ENCODE measurements at regions not wholly inside any gene's neighbourhood (a gene's known extent, or its start where the extent isn't known, plus 50 kb on each side); places are given as distances from the start of the nearest gene placed in this dataset.

DNA sequence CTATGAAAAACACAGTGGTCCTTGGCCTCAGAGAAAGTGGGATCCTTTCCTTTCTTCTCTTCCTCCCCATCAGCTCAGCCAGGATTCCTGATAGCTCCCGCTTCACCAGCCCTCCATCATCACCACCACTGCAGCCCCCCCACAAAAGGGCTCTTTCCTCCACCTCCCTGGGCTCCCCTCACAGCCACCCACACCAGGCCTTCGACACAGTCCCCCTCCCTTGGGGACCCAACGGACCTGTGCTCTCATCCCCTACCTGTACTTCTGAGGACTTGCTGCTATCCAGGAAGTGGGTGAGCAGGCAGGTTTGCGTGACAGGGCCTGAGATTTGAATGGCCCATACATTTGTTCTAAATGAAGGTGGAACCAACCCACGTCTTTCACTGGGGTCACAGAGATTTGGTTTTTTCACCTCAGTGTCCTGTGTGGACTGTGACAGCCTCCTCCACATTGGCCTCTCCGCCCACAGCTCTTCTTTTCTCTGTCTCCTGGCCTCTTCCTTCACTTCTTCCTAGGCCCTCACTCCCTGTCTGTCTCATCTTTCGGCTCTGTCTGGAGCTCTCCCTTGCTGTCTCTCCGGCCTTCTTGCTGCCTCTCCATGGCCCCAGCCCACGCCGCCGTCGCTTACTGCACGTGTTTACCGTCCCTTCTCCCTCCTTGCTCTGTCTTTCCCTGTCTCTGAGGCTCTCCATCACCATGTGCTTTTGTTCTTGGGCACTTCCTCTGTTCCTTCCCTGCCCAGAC, 238.6 kb downstream of the FOXD2 start:
- H3K27ac Mint-ChIP-seq, result peak overlapping the region in 1 of 3 experiments; percentile 8; a peak in 1 of 7 replicates
- peak; percentile 21 for DNase-seq
- peaks cover 4 to 6% (median 4%) of the 10 kb centered on the region in 3 experiments; a peak in 6 of 7 replicates for H3K36me3 Mint-ChIP-seq (ENCODE audit: insufficient read depth in 1 of 3, low read depth in 3 of 3)

More for the DNA sequence above, 238.6 kb downstream of the FOXD2 start:
- H3K27ac ChIP-seq (ENCODE audit: insufficient read length, low read depth, low read length), result no peak overlapping the region
- H4K8ac ChIP-seq (replicated peaks; ENCODE audit: insufficient read length, low read depth, low read length), result no peak overlapping the region
- no peak overlapping the region for H4K5ac ChIP-seq (ENCODE audit: insufficient read length, low read depth, low read length)
- no peak overlapping the region for H3K4ac ChIP-seq (ENCODE audit: low read depth, low read length)
- H3K4me2 ChIP-seq (ENCODE audit: insufficient read depth, insufficient read length, low read length), result no peak overlapping the region
- H3K14ac ChIP-seq (ENCODE audit: insufficient read depth, low read length), result no peak overlapping the region; the same call in 1 of the 2 replicates
- H4K20me1 ChIP-seq (ENCODE audit: control insufficient read depth, insufficient read depth, insufficient read length), result no peaks in the 10 kb centered on the region
- H3K4me1 ChIP-seq (ENCODE audit: insufficient read depth, low read length), result no peaks in the 10 kb centered on the region
- H2BK12ac ChIP-seq (ENCODE audit: insufficient read length, low read depth, low read length), result no peak overlapping the region
- no peak overlapping the region for H2BK15ac ChIP-seq (ENCODE audit: low read depth, low read length)
- H3K9me3 Mint-ChIP-seq, result peaks cover 14 to 19% of the 10 kb centered on the region in 2 experiments
- no peak overlapping the region for H2AFZ ChIP-seq (ENCODE audit: low read length)
- no peaks in the 10 kb centered on the region for H3K9me3 ChIP-seq (ENCODE audit: control insufficient read depth, low read depth, low read length)
- H3T11ph ChIP-seq (ENCODE audit: low read length), result no peak overlapping the region
- no peaks in the 10 kb centered on the region for H3K79me2 ChIP-seq (ENCODE audit: insufficient read depth, low read length)
- WGBS (ENCODE audit: extremely low coverage, insufficient read length, low lambda C conversion rate), result no CpG with 5 or more reads among the region's 14 CpGs
- H3K4me1 Mint-ChIP-seq, result peaks cover 5 to 15% of the 10 kb centered on the region in 2 experiments
- H4K91ac ChIP-seq (ENCODE audit: insufficient read length, low read depth, low read length), result no peak overlapping the region
- H3K79me1 ChIP-seq (ENCODE audit: insufficient read depth, low read depth, low read length, poor library complexity, severe bottlenecking), result no peaks in the 10 kb centered on the region
- H3K23ac ChIP-seq (ENCODE audit: insufficient read length, low read depth, low read length), result no peak overlapping the region
- no peak overlapping the region for H2BK120ac ChIP-seq (ENCODE audit: low read depth, low read length, poor library complexity, severe bottlenecking)
- H3K23me2 ChIP-seq (ENCODE audit: insufficient read length, low read depth, low read length, poor library complexity, severe bottlenecking), result peaks cover 2% of the 10 kb centered on the region
- H3K27me3 Mint-ChIP-seq (ENCODE audit: low read depth), result peaks cover 24% of the 10 kb centered on the region
- no peak overlapping the region for H3K9ac ChIP-seq (ENCODE audit: extremely low read depth, insufficient read length, low read length)
- H2AK5ac ChIP-seq (ENCODE audit: insufficient read length, low read length), result no peak overlapping the region
- no peak overlapping the region for H2BK5ac ChIP-seq (ENCODE audit: insufficient read length, low read length)
- TF ChIP-seq CTCF (conservative IDR thresholded peaks at IDR 0.05), result no peak
- H2BK20ac ChIP-seq (ENCODE audit: low read depth, low read length, poor library complexity, severe bottlenecking), result no peak overlapping the region
- H3K27me3 ChIP-seq (ENCODE audit: insufficient read depth, low read length), result no peaks in the 10 kb centered on the region; the same call in 1 of the 2 replicates
- no peak overlapping the region for H3K56ac ChIP-seq (ENCODE audit: insufficient read length, low read depth, low read length)
- H3K18ac ChIP-seq (ENCODE audit: insufficient read length, low read depth, low read length), result peak overlapping the region; percentile 69
- H3K4me3 Mint-ChIP-seq, result no peak overlapping the region

Measured in H9 (cell line).